ENCODE measurements at regions not wholly inside any gene's neighbourhood (a gene's known extent, or its start where the extent isn't known, plus 50 kb on each side); places are given as distances from the start of the nearest gene placed in this dataset.

DNA sequence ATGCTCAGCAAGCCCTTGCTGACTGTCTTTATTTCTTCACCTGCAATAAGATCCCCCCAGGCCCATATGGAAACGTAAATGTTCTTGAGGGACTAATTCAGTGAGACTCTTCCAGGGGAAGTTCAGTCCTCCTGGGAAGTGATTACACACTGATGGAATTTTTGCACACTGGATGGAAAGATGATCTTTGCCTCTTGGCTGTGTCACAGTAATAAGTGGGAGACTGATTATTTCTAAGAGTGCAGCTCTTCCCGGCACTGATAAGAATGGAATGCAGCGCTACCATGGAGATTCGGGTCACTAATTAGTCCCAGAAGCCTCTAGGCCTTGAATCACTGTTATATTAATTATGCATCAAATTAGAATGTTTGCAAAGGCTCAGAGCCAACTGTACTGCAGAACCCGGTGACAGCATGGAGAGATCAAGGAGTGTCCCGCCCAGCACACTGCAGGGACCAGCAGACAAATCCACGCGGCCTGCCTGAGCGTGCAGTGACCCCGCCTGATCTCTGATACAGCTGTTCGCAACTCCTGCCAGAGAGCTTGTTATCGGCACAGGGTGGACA is 178.3 kb downstream of the SNX19 start:
- TF ChIP-seq, protein P1, sequence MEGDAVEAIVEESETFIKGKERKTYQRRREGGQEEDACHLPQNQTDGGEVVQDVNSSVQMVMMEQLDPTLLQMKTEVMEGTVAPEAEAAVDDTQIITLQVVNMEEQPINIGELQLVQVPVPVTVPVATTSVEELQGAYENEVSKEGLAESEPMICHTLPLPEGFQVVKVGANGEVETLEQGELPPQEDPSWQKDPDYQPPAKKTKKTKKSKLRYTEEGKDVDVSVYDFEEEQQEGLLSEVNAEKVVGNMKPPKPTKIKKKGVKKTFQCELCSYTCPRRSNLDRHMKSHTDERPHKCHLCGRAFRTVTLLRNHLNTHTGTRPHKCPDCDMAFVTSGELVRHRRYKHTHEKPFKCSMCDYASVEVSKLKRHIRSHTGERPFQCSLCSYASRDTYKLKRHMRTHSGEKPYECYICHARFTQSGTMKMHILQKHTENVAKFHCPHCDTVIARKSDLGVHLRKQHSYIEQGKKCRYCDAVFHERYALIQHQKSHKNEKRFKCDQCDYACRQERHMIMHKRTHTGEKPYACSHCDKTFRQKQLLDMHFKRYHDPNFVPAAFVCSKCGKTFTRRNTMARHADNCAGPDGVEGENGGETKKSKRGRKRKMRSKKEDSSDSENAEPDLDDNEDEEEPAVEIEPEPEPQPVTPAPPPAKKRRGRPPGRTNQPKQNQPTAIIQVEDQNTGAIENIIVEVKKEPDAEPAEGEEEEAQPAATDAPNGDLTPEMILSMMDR (IDR thresholded peaks at IDR 0.05) = no peak
- TF ChIP-seq POLR2AphosphoS5 (IDR thresholded peaks at IDR 0.05; ENCODE audit: low read depth, low read length) = no peak
- TF ChIP-seq, protein P2, sequence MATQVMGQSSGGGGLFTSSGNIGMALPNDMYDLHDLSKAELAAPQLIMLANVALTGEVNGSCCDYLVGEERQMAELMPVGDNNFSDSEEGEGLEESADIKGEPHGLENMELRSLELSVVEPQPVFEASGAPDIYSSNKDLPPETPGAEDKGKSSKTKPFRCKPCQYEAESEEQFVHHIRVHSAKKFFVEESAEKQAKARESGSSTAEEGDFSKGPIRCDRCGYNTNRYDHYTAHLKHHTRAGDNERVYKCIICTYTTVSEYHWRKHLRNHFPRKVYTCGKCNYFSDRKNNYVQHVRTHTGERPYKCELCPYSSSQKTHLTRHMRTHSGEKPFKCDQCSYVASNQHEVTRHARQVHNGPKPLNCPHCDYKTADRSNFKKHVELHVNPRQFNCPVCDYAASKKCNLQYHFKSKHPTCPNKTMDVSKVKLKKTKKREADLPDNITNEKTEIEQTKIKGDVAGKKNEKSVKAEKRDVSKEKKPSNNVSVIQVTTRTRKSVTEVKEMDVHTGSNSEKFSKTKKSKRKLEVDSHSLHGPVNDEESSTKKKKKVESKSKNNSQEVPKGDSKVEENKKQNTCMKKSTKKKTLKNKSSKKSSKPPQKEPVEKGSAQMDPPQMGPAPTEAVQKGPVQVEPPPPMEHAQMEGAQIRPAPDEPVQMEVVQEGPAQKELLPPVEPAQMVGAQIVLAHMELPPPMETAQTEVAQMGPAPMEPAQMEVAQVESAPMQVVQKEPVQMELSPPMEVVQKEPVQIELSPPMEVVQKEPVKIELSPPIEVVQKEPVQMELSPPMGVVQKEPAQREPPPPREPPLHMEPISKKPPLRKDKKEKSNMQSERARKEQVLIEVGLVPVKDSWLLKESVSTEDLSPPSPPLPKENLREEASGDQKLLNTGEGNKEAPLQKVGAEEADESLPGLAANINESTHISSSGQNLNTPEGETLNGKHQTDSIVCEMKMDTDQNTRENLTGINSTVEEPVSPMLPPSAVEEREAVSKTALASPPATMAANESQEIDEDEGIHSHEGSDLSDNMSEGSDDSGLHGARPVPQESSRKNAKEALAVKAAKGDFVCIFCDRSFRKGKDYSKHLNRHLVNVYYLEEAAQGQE (IDR thresholded peaks at IDR 0.05; ENCODE audit: insufficient read depth in 1 of 2, low read depth in 2 of 2, low read length in 1 of 2) = no peak
- TF ChIP-seq TCF7L2 (IDR thresholded peaks at IDR 0.05; ENCODE audit: low read depth, low read length) = no peak

All from Panc1 (cell line).